GM04504 (cell line): ENCODE measurements at regions not wholly inside any gene's neighbourhood (a gene's known extent, or its start where the extent isn't known, plus 50 kb on each side); places are given as distances from the start of the nearest gene placed in this dataset.

ENCODE experiments used
- DNase-seq: peaks from one replicate; pipeline ENCODE4 v3.0.0-alpha.2; 2012; ENCODE audit warnings: low read depth

GRCh38 chr18:25647404-25647803, 295.4 kb upstream of the ZNF521 start:
- DNase-seq: no peak

- peak; percentile 60 for DNase-seq
These were observed 295.0 kb upstream of the ZNF521 start for GRCh38 chr18:25646971-25647370.

- DNase-seq: no peak
These were observed 287.6 kb upstream of the ZNF521 start for GRCh38 chr18:25639596-25639995.

GRCh38 chr18:25633563-25633962, 281.6 kb upstream of the ZNF521 start:
- DNase-seq: no peak

- DNase-seq: no peak
These were observed 278.7 kb upstream of the ZNF521 start for GRCh38 chr18:25630682-25631081.

GRCh38 chr18:25621682-25622081, 269.7 kb upstream of the ZNF521 start:
- DNase-seq: no peak

- no peak for DNase-seq
These were observed 269.2 kb upstream of the ZNF521 start for GRCh38 chr18:25621144-25621543.

- no peak for DNase-seq
These were observed 262.2 kb upstream of the ZNF521 start for GRCh38 chr18:25614168-25614567.

GRCh38 chr18:25612466-25612865, 260.5 kb upstream of the ZNF521 start:
- no peak for DNase-seq

- no peak for DNase-seq
These were observed 256.1 kb upstream of the ZNF521 start for GRCh38 chr18:25608091-25608490.

GRCh38 chr18:25604894-25605597, 253.1 kb upstream of the ZNF521 start:
- no peak for DNase-seq

- DNase-seq: no peak
These were observed 252.4 kb upstream of the ZNF521 start for GRCh38 chr18:25604196-25604893.

GRCh38 chr18:25599443-25599842, 247.5 kb upstream of the ZNF521 start:
- DNase-seq: no peak

GRCh38 chr18:25597476-25597875, 245.5 kb upstream of the ZNF521 start:
- DNase-seq: no peak

GRCh38 chr18:25595274-25596060, 243.5 kb upstream of the ZNF521 start:
- DNase-seq: no peak

- no peak for DNase-seq
These were observed 242.4 kb upstream of the ZNF521 start for GRCh38 chr18:25594351-25594750.

- DNase-seq: no peak
These were observed 240.9 kb upstream of the ZNF521 start for GRCh38 chr18:25592804-25593360.

- no peak for DNase-seq
These were observed 238.5 kb upstream of the ZNF521 start for GRCh38 chr18:25590456-25590855.

GRCh38 chr18:25587545-25587944, 235.6 kb upstream of the ZNF521 start:
- no peak for DNase-seq

GRCh38 chr18:25568986-25569385, 217.0 kb upstream of the ZNF521 start:
- no peak for DNase-seq

GRCh38 chr18:25563816-25564683, 212.1 kb upstream of the ZNF521 start:
- no peak for DNase-seq

GRCh38 chr18:25563346-25563745, 211.4 kb upstream of the ZNF521 start:
- DNase-seq: no peak
